DOHH2 (cell line): ENCODE measurements at regions not wholly inside any gene's neighbourhood (a gene's known extent, or its start where the extent isn't known, plus 50 kb on each side); places are given as distances from the start of the nearest gene placed in this dataset.

Experiments used
- H3F3A ChIP-seq: fragments of 200-600 bp; sonication (generic), shearing (Covaris generic); 2 replicates; pipeline ENCODE4 v1.6.0; 2016; ENCODE audit warnings: antibody characterized with exemption, mild to moderate bottlenecking; ENCODE audit not compliant: control insufficient read depth, insufficient read depth
- H3K27ac ChIP-seq: fragments of 200-600 bp; sonication (generic); 2 replicates; pipeline ENCODE4 v1.5.1; 2014; ENCODE audit warnings: low read depth, mild to moderate bottlenecking, low read length, moderate library complexity
- H3K27me3 ChIP-seq: fragments of 200-600 bp; sonication (generic); 2 replicates; pipeline ENCODE4 v1.6.1; 2014; ENCODE audit warnings: mild to moderate bottlenecking, low read length, mixed read lengths; ENCODE audit not compliant: control insufficient read depth
- H3K36me3 ChIP-seq: fragments of 200-600 bp; sonication (generic); 2 replicates; pipeline ENCODE4 v1.6.1; 2014; ENCODE audit warnings: mild to moderate bottlenecking, low read length, moderate library complexity, mixed read lengths; ENCODE audit not compliant: control insufficient read depth
- H3K4me1 ChIP-seq: fragments of 200-600 bp; sonication (generic); 2 replicates; pipeline ENCODE4 v1.6.1; 2014; ENCODE audit warnings: mild to moderate bottlenecking, low read length, mixed read lengths; ENCODE audit not compliant: control insufficient read depth
- H3K4me2 ChIP-seq: fragments of 200-600 bp; sonication (generic); 2 replicates; pipeline ENCODE4 v1.6.0; 2014; ENCODE audit warnings: mild to moderate bottlenecking, low read length, moderate library complexity
- H3K4me3 ChIP-seq: fragments of 200-600 bp; sonication (generic); 2 replicates; pipeline ENCODE4 v1.5.1; 2014; ENCODE audit warnings: mild to moderate bottlenecking, low read length, mixed read lengths
- H3K79me2 ChIP-seq: fragments of 200-600 bp; sonication (generic); 2 replicates; pipeline ENCODE4 v1.6.1; 2014; ENCODE audit warnings: mild to moderate bottlenecking, low read length, mixed read lengths; ENCODE audit not compliant: control insufficient read depth
- H3K9me2 ChIP-seq: fragments of 200-600 bp; sonication (generic); replicated peaks from 2 replicates; pipeline ENCODE4 v1.6.1; 2014; ENCODE audit warnings: mild to moderate bottlenecking, low read length, mixed read lengths; ENCODE audit not compliant: control insufficient read depth
- H3K9me3 ChIP-seq: fragments of 200-600 bp; sonication (generic); 2 replicates; pipeline ENCODE4 v1.6.1; 2014; ENCODE audit warnings: antibody characterized with exemption, low read length, mixed read lengths; ENCODE audit not compliant: control insufficient read depth, insufficient read depth
- H4K20me1 ChIP-seq: fragments of 200-600 bp; sonication (generic); 2 replicates; pipeline ENCODE4 v1.6.0; 2014; ENCODE audit warnings: low read depth, mild to moderate bottlenecking, antibody characterized with exemption, low read length, moderate library complexity; ENCODE audit not compliant: control insufficient read depth, insufficient read depth
- CTCF ChIP-seq: fragments of 200-600 bp; sonication (generic); IDR thresholded peaks from one replicate; pipeline ENCODE4 v1.5.1; 2014; ENCODE audit warnings: antibody characterized with exemption, mild to moderate bottlenecking, low read depth, low read length; ENCODE audit not compliant: poor library complexity, severe bottlenecking
- EZH2phosphoT487 ChIP-seq: fragments of 200-600 bp; sonication (generic); IDR thresholded peaks from 2 replicates; pipeline ENCODE4 v1.6.1; 2017; ENCODE audit warnings: borderline replicate concordance, mild to moderate bottlenecking, antibody characterized with exemption, low read length, moderate library complexity, mixed read lengths

GRCh38 chr5:82403026-82403425 lies 124.9 kb upstream of the RPS23 start:
- no peak overlapping the region for H3K4me2 ChIP-seq

GRCh38 chr5:82399111-82399510 lies 121.0 kb upstream of the RPS23 start:
- TF ChIP-seq CTCF (no peak), EZH2phosphoT487 (no peak)
- Histone ChIP-seq H3K4me1 (no peaks in the 10 kb centered on the region), H4K20me1 (no peaks in the 10 kb centered on the region), H3K27ac (no peak overlapping the region), H3K4me3 (no peak overlapping the region), H3K4me2 (no peak overlapping the region), H3K27me3 (no peaks in the 10 kb centered on the region), H3K36me3 (no peaks in the 10 kb centered on the region), H3K79me2 (no peaks in the 10 kb centered on the region), H3F3A (no peaks in the 10 kb centered on the region), H3K9me2 (no peaks in the 10 kb centered on the region), H3K9me3 (no peaks in the 10 kb centered on the region)

More at GRCh38 chr5:82403026-82403425, 124.9 kb upstream of the RPS23 start:
- Histone ChIP-seq H3F3A (no peaks in the 10 kb centered on the region), H3K9me2 (no peaks in the 10 kb centered on the region), H3K36me3 (no peaks in the 10 kb centered on the region), H3K4me3 (no peak overlapping the region), H4K20me1 (no peaks in the 10 kb centered on the region), H3K27ac (no peak overlapping the region), H3K4me1 (no peaks in the 10 kb centered on the region), H3K27me3 (no peaks in the 10 kb centered on the region), H3K79me2 (no peaks in the 10 kb centered on the region), H3K9me3 (no peaks in the 10 kb centered on the region)
- TF ChIP-seq EZH2phosphoT487, result no peak
- no peak for TF ChIP-seq CTCF

- Histone ChIP-seq H3K4me2 (no peak overlapping the region), H3K9me3 (no peaks in the 10 kb centered on the region), H4K20me1 (no peaks in the 10 kb centered on the region), H3F3A (no peaks in the 10 kb centered on the region), H3K27ac (no peak overlapping the region), H3K79me2 (no peaks in the 10 kb centered on the region), H3K4me1 (no peaks in the 10 kb centered on the region), H3K9me2 (no peaks in the 10 kb centered on the region), H3K36me3 (no peaks in the 10 kb centered on the region), H3K27me3 (no peaks in the 10 kb centered on the region), H3K4me3 (no peak overlapping the region)
- TF ChIP-seq EZH2phosphoT487 (no peak), CTCF (no peak)
Observed at GRCh38 chr5:82397741-82398320, 119.7 kb upstream of the RPS23 start.
